ENCODE measurements at regions not wholly inside any gene's neighbourhood (a gene's known extent, or its start where the extent isn't known, plus 50 kb on each side); places are given as distances from the start of the nearest gene placed in this dataset.
"Not testable (repeated sequence)": the region's sequence is repeated elsewhere in the genome, so short reads cannot be mapped to it uniquely, and the experiment has no call there.

DNA sequence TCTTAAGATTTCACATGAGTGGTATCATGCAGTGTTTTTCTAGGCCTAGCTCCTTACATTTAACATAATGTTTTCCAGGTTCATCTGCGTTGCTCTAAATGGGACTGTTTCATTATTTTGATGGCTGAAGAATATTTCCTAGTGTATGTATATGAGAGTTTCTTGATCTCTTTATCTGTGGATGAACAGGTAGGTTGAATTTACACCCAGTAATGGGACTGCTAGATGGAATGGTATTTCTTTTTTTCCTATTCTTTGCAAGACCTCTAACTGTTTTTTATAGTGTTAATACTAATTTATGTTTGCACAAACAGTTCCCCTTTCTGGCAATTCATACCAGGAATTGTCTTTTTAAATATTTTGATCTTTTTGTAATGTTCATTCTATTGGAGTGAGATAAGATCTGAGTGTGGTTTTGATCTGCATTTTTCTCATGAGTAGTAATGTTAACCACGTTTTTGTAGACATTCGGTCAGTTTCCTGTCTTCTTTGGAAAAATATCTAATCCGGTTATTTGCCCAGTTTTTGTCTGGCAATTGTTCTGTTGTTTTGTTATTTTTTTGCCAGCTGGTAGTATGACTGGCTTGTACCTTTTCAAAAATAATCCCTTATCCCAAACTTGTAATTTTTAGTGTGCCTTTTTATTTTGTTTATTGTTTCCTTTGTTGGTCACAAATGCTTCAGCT lies 157.1 kb downstream of the CCDC74A start:
- H3K4me3 Mint-ChIP-seq: peak overlapping the region; percentile 90
- H3K27me3 Mint-ChIP-seq; H3K27ac Mint-ChIP-seq (ENCODE audit: low read depth); H3K9me3 Mint-ChIP-seq; DNase-seq (ENCODE audit: low spot score in 2 of 2); ATAC-seq (replicated peaks; ENCODE audit: extremely low read depth, poor library complexity, severe bottlenecking): not testable (repeated sequence)
- H3K4me1 Mint-ChIP-seq: peaks cover 40% of the 10 kb centered on the region
- peaks cover 17% of the 10 kb centered on the region for H3K36me3 Mint-ChIP-seq (ENCODE audit: insufficient read depth)

GRCh38 chr2:131686164-131686893 lies 158.6 kb downstream of the CCDC74A start:
- H3K4me3 Mint-ChIP-seq; DNase-seq (ENCODE audit: low spot score in 2 of 2); H3K9me3 Mint-ChIP-seq; ATAC-seq (replicated peaks; ENCODE audit: extremely low read depth, poor library complexity, severe bottlenecking); H3K27me3 Mint-ChIP-seq; H3K27ac Mint-ChIP-seq (ENCODE audit: low read depth): not testable (repeated sequence)
- H3K4me1 Mint-ChIP-seq: peaks cover 42% of the 10 kb centered on the region
- peaks cover 20% of the 10 kb centered on the region for H3K36me3 Mint-ChIP-seq (ENCODE audit: insufficient read depth)

GRCh38 chr2:131686894-131687238 lies 159.2 kb downstream of the CCDC74A start:
- DNase-seq (ENCODE audit: low spot score in 2 of 2); ATAC-seq (replicated peaks; ENCODE audit: extremely low read depth, poor library complexity, severe bottlenecking); H3K4me3 Mint-ChIP-seq; H3K27me3 Mint-ChIP-seq; H3K27ac Mint-ChIP-seq (ENCODE audit: low read depth); H3K9me3 Mint-ChIP-seq: not testable (repeated sequence)
- peaks cover 40% of the 10 kb centered on the region for H3K4me1 Mint-ChIP-seq
- H3K36me3 Mint-ChIP-seq (ENCODE audit: insufficient read depth): peaks cover 20% of the 10 kb centered on the region

DNA sequence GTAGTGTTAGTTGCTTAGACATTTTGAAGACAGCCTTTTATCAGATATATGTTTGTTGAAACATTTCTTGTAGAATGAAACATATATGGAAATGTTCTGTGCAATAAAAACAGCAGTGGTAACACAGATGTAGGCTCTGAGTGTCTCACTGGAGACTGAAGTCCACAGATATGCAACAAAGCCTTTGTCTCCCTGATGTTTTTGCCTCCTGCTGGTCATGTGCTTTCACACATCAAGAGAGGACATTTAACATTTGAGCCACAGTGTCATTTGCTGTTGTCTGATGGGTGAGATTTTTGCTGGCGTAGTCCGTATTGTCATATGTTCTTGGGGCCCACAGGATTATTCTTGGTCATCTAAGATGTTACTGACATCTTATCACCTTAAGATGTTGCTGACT lies 161.4 kb downstream of the CCDC74A start:
- peaks cover 28% of the 10 kb centered on the region for H3K4me1 Mint-ChIP-seq
- H3K9me3 Mint-ChIP-seq; DNase-seq (ENCODE audit: low spot score in 2 of 2); ATAC-seq (replicated peaks; ENCODE audit: extremely low read depth, poor library complexity, severe bottlenecking); H3K4me3 Mint-ChIP-seq; H3K27me3 Mint-ChIP-seq; H3K27ac Mint-ChIP-seq (ENCODE audit: low read depth): not testable (repeated sequence)
- H3K36me3 Mint-ChIP-seq (ENCODE audit: insufficient read depth): peaks cover 19% of the 10 kb centered on the region

DNA sequence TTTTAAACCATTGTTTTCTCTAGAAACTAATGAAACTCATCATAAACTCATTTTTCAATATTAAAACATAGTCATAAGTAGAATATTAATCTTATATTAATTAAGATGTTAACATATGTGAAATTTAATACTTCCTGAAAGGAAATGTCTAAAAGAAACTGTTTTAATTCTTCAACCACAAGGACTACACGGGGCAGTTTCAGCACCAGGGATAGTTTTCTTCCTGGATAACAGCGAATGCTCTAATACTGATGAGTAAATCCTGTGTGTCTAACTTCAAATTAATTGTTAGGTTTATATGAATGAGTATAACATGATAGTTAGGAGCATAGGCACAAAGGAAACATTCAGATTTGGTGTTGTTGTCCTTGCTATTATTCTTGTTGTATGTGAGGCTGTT lies 183.6 kb downstream of the CCDC74A start:
- not testable (repeated sequence) for H3K27ac Mint-ChIP-seq (ENCODE audit: low read depth); H3K4me1 Mint-ChIP-seq; ATAC-seq (replicated peaks; ENCODE audit: extremely low read depth, poor library complexity, severe bottlenecking); H3K4me3 Mint-ChIP-seq; H3K36me3 Mint-ChIP-seq (ENCODE audit: insufficient read depth); DNase-seq (ENCODE audit: low spot score in 2 of 2); H3K9me3 Mint-ChIP-seq; H3K27me3 Mint-ChIP-seq

- not testable (repeated sequence) for H3K4me3 Mint-ChIP-seq; H3K27me3 Mint-ChIP-seq; H3K36me3 Mint-ChIP-seq (ENCODE audit: insufficient read depth); ATAC-seq (replicated peaks; ENCODE audit: extremely low read depth, poor library complexity, severe bottlenecking); H3K27ac Mint-ChIP-seq (ENCODE audit: low read depth); H3K9me3 Mint-ChIP-seq; DNase-seq (ENCODE audit: low spot score in 2 of 2)
- H3K4me1 Mint-ChIP-seq: peaks cover 12% of the 10 kb centered on the region
These were observed 190.2 kb downstream of the CCDC74A start for GRCh38 chr2:131717907-131718306.

GRCh38 chr2:131721163-131721562 lies 193.5 kb downstream of the CCDC74A start:
- not testable (repeated sequence) for H3K4me3 Mint-ChIP-seq; H3K4me1 Mint-ChIP-seq; H3K27ac Mint-ChIP-seq (ENCODE audit: low read depth); H3K9me3 Mint-ChIP-seq; DNase-seq (ENCODE audit: low spot score in 2 of 2); H3K27me3 Mint-ChIP-seq; H3K36me3 Mint-ChIP-seq (ENCODE audit: insufficient read depth); ATAC-seq (replicated peaks; ENCODE audit: extremely low read depth, poor library complexity, severe bottlenecking)

DNA sequence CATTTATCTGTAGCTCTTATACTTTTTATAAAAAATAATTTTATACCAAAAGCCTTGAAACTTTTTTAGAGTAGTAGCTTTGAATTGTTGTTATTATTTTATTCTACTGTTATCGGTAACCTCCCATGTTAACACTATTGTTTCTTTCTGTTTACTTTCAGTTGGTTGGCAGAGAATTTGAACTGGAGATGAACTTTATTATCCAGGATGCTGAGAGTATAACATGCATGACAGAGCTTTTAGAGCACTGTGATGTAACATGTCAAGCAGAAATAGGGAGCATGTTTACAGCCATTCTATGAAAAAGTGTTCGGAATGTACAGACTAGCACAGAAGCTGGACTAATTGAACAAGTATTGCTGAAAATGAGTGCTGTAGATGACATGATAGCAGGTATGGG lies 194.6 kb downstream of the CCDC74A start:
- not testable (repeated sequence) for H3K9me3 Mint-ChIP-seq; H3K4me1 Mint-ChIP-seq; H3K36me3 Mint-ChIP-seq (ENCODE audit: insufficient read depth); H3K27me3 Mint-ChIP-seq; H3K4me3 Mint-ChIP-seq; H3K27ac Mint-ChIP-seq (ENCODE audit: low read depth); DNase-seq (ENCODE audit: low spot score in 2 of 2); ATAC-seq (replicated peaks; ENCODE audit: extremely low read depth, poor library complexity, severe bottlenecking)

GRCh38 chr2:131724019-131724418 lies 196.3 kb downstream of the CCDC74A start:
- H3K9me3 Mint-ChIP-seq: no peaks in the 10 kb centered on the region
- peaks cover 5% of the 10 kb centered on the region for H3K36me3 Mint-ChIP-seq (ENCODE audit: insufficient read depth)
- H3K27me3 Mint-ChIP-seq: no peaks in the 10 kb centered on the region
- no peak overlapping the region for H3K4me3 Mint-ChIP-seq
- no peak for DNase-seq (ENCODE audit: low spot score in 2 of 2)
- ATAC-seq (replicated peaks; ENCODE audit: extremely low read depth, poor library complexity, severe bottlenecking): no peak
- no peak overlapping the region for H3K27ac Mint-ChIP-seq (ENCODE audit: low read depth)
- no peaks in the 10 kb centered on the region for H3K4me1 Mint-ChIP-seq

- not testable (repeated sequence) for ATAC-seq (replicated peaks; ENCODE audit: extremely low read depth, poor library complexity, severe bottlenecking); DNase-seq (ENCODE audit: low spot score in 2 of 2); H3K4me1 Mint-ChIP-seq; H3K36me3 Mint-ChIP-seq (ENCODE audit: insufficient read depth); H3K27me3 Mint-ChIP-seq; H3K9me3 Mint-ChIP-seq; H3K4me3 Mint-ChIP-seq; H3K27ac Mint-ChIP-seq (ENCODE audit: low read depth)
These were observed 200.8 kb downstream of the CCDC74A start for GRCh38 chr2:131728451-131728850.

DNA sequence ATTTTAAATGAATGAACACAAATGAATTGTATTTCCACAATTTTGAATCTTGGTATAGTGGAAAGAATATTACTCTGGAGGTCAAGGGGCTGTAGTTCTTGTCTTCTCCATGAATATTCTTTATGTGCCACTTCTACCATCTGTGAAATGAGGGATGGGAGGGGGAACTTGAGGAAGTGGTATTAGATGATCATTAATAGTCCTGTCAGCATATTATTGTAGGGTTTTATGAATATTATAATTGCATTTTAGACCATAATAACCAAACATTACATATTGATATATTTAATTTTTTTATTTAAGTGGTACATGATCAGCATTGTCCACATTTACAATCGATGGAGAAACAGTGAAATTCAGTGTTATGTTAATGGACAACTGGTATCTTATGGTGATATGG lies 205.8 kb downstream of the CCDC74A start:
- H3K36me3 Mint-ChIP-seq (ENCODE audit: insufficient read depth); H3K27ac Mint-ChIP-seq (ENCODE audit: low read depth); DNase-seq (ENCODE audit: low spot score in 2 of 2); H3K27me3 Mint-ChIP-seq; H3K9me3 Mint-ChIP-seq; H3K4me1 Mint-ChIP-seq; H3K4me3 Mint-ChIP-seq; ATAC-seq (replicated peaks; ENCODE audit: extremely low read depth, poor library complexity, severe bottlenecking): not testable (repeated sequence)

DNA sequence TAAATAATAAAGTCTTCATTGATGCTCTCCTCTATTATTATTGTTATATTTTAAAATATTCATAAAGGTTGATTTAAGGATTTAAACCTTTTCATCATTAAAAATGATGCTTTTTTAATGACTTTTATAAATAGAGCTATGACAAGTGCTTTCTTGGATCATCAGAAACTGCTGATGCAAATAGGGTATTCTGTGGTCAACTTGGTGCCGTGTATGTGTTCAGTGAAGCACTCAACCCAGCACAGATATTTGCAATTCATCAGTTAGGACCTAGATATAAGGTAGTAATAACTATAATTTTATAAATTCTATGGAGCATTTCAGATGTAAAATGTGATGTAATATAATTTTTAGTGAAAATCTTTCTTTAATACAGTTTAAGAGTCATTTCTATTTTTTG lies 208.7 kb downstream of the CCDC74A start:
- H3K4me3 Mint-ChIP-seq; H3K27me3 Mint-ChIP-seq; H3K4me1 Mint-ChIP-seq; H3K9me3 Mint-ChIP-seq; H3K27ac Mint-ChIP-seq (ENCODE audit: low read depth); H3K36me3 Mint-ChIP-seq (ENCODE audit: insufficient read depth); ATAC-seq (replicated peaks; ENCODE audit: extremely low read depth, poor library complexity, severe bottlenecking); DNase-seq (ENCODE audit: low spot score in 2 of 2): not testable (repeated sequence)

- not testable (repeated sequence) for H3K36me3 Mint-ChIP-seq (ENCODE audit: insufficient read depth); H3K4me3 Mint-ChIP-seq; H3K9me3 Mint-ChIP-seq; DNase-seq (ENCODE audit: low spot score in 2 of 2); H3K27me3 Mint-ChIP-seq; H3K4me1 Mint-ChIP-seq; ATAC-seq (replicated peaks; ENCODE audit: extremely low read depth, poor library complexity, severe bottlenecking); H3K27ac Mint-ChIP-seq (ENCODE audit: low read depth)
These were observed 210.8 kb downstream of the CCDC74A start for GRCh38 chr2:131738533-131738932.

Data from central memory CD8-positive, alpha-beta T cell (primary cell).